NCI-H1694 (cell line): ENCODE measurements at regions not wholly inside any gene's neighbourhood (a gene's known extent, or its start where the extent isn't known, plus 50 kb on each side); places are given as distances from the start of the nearest gene placed in this dataset.
"Not testable (repeated sequence)": the region's sequence is repeated elsewhere in the genome, so short reads cannot be mapped to it uniquely, and the experiment has no call there.

Experiments used
- DNase-seq: peaks from one replicate; lab custom pipeline; 2025; lab: John Stamatoyannopoulos, UW

DNA sequence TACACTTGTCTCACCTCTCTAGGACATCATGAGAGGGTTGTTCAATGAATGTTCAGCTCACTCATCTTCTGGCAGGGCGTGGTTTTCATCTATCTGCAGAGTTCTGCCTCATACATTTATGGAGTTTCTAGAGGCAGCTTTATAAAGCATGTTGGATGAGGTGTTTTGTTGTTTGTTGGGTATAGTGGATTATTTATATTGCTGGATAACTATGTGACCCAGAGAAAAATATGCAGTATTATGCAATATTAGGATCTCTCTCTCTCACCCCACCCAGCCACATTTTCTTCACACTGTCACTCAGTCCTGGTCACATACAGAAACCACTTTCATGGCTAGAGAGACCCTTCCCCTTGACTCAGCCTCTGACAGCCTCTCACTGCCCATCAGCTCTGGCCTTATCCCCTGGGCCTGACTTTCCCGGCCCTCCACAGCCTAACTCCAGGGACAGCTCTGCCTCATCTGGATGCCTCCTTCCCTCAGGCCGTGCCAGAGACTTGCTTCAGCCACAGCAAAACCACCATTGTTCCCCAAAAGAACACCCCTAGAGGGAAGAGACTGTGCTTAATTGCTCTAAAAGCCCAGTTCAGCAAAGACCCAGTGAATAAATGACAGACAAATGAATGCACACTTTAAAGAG is 260.3 kb downstream of the MYCN start:
- DNase-seq, result no peak

DNA sequence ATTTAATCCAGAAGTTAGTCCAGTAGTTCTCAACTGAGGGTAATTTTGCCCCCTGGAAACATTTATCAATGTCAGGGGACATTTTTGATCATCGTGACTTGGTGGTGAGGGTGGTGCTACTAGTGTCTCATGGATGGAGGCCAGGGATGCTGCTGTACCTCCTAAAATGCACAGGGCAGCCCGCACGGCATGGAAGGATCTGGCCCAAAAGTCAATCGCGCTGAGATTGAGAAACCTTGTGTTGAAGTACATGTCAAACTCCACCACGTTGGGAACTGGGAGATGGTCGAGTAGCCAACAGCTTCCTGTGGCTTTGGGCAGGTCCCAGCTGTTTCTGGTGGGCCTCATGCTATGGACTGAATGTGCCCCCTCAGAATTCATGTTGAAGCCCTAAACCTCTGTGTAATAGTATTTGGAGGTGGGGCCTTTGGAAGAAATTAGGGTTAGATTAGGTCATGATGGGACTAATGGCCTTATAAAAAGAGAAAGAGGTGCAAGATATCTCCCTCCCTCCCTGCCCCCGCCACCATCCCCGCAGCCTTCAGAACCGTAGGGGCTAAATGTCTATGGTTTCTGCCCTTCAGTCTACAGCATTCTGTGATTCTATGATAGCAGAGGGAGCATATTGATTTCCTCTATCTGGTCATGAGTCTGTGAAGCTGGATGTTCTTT is 259.7 kb downstream of the MYCN start:
- no peak for DNase-seq

DNA sequence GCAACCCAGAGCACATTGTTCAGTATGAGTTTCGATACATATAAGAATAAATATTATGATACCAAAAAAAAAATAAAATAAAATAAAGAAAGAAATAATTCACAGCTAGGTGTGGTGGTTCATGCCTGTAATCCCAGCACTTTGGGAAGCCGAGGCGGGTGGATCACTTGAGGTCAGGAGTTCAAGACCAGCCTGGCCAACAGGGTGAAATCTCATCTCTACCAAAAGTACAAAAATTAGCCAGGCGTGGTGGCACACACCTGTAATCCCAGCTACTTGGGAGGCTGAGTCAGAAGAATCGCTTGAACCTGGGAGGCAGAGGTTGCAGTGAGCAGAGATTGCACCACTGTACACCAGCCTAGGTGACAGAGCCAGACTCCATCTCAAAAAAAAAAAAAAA is 258.9 kb downstream of the MYCN start:
- not testable (repeated sequence) for DNase-seq

DNA sequence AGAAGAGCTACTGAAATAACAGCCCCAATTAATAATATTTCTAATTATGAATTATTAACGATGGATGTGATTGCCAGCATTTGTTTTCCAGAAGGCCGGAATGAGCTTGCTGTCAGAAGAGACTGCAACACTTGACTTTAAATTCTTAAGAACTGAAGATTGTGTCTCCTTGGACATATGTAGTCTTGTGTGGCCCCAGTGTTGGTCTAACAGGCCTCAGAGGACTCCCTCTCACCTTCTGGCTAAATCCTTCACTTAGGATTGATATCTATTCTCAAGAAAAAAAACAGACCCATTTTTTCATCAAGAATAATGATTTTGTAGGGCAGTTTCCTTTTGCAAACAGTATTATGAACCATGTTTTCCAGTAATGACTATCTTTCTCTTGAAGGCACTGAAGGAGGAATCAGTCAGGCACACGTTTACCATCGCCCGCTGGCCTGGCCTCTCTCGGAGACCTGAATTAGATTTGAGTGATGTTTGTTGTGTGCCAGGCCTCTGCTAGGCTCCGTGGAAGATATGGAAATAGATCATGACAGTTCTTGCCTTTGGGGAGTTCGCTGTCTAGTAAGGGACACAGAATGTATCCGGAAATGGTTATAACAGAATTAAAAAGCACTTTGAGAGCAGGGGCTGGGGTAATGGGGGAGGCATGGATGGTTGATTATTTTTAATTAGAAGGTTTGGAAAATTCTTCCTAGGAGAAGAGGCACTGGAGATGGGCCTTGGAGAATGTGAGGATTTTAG is 258.0 kb downstream of the MYCN start:
- no peak for DNase-seq

DNA sequence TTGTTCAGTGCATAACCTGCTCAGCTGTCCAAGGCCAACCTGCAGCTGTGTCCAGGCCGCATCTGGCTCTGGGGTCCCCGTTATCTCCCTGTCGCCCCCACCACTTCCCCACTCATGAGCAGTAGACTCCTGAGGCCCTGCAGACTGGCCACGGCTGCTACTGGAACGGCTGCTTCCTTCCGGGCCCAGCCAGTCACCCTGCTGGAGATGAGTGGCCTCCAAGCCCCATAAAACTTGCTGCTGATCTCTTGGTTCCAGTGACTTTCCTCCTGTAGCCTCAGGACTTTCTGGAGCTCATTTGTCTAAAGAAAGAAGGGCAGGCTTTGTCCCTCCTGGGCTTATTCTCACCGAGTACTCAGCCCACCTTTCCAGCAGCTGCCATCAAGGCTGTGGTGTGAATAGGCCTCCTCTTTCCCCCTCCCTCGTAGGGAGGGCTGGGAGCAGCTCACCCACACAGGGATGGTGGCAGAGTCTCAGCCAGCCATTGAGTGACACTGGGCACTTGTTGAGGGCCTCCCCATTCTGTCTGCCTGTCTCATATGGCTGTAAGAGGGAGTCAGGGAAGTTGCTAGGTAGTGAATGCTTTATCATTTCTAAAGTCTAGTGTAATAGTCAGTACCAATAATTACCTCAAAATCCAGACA is 257.3 kb downstream of the MYCN start:
- no peak for DNase-seq

DNA sequence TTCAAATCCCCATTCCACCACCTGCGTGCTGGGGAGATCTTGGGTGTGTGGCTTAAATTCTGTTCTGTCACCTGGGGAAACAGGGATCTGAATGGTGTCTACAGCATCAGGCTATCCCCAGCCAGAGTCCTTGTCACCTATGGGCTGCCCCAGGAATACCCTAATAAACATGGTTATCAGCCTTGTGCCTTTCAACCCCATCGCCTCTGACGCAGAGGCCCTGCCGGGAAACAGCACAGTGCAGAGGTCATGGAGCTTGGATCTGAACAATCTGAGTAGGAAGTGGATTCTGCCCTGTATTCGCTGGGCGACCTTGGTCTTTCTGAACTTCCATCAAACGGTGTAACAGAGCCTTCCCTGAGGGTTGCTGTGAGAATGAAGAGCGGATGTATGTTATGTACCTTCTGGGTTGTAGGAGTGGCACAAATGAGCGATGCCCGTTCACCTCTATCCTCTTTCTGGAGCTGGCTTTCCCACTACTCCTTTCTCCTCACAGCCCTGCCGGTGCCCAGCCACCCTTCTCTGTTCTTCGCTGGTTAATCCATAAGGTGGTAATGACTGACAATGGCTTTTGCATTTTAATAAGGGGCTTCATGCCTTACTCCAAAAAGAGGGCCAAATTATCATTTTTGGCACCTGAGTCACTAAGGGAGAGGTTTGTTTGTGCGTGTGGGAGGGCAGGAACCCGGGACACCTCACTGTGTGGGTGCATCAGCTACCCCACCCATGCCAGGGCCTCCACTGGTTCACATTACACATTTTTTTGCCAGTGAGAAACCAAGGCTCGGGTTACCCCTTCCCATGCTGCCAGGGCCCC is 256.5 kb downstream of the MYCN start:
- DNase-seq, result no peak

DNA sequence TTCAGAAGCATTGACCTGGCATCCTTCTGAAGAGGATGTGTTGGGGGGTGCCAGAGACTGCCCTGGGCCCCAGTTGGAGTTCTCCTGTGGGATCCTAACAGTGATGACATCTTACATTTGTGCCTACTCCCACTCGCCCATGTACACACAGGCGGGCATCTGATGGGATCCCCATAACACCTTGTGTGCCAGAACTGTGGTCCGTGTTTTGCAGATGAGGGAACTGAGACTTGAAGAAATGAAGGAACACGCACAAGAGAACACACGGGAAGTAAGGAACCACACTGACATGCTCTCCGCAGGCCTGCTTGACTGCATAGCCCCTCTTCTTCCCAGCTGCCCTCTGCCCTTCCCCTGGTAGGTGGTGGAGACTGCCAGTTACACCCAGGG is 255.3 kb downstream of the MYCN start:
- no peak for DNase-seq

DNA sequence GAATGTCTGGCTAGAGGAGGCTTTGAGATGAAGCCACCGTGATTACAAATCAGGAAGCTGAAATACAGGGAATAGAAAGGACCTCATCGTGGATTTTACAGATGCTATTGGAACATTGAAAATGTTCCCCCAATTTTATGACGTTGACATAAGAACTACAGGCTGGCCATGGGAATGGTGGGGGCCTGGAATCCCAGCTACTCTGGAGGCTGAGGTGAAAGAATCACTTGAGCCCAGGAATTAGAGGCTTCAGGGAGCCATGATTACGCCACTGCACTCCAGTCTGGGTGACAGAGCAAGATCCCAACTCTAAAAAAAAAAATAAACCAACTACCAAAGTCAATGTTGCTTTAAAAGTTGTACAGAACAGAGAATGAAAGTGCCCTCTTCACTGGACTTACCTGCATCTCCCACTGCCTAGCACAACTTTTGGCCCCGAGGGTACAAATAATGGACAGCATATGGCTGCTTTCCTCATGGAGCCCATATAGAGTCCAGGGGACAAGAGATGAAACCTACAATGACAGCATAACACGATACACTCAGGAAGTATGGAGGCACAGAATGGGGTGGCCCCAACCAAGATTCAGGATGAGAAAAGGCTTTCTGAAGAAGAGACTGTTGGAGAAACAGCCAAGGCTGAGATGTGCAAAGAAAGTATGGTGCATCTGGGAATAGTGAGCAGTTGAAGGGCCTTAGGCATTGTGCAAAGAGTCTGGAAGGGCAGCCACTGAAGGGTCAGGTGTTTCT is 254.8 kb downstream of the MYCN start:
- no peak for DNase-seq

DNA sequence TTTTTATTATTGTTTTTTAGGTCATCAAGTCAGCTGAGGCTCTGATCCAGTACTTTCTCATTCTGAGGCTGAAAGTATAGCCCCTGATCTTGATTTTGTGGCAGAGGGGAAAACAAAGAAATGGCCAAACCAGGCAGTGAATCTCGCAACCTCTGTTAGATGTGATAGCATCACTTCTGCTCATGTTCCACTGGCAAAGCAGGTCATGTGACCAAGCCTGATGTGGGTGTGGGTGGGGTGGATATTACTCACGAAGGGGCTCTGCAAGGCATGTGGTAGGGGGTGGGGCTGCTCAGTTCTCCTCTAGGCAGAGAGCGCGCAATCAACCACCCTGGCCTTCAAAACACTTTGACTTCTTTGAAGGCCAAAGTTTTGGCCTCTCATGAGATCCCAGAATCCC is 254.2 kb downstream of the MYCN start:
- no peak for DNase-seq

DNA sequence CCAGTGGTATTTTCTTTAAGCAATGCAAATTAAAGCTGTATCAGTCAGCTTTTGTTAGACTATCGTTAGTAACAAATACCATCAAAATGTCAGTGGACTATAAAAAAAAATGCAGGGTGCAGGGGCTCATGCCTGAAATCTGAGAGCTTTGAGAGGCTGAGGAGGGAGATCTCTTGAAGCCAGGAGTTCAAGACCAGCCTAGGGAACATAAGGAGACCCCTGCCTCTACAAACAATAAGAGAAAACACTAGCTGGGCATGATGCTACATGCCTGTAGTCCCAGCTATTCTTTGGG is 253.7 kb downstream of the MYCN start:
- no peak for DNase-seq

DNA sequence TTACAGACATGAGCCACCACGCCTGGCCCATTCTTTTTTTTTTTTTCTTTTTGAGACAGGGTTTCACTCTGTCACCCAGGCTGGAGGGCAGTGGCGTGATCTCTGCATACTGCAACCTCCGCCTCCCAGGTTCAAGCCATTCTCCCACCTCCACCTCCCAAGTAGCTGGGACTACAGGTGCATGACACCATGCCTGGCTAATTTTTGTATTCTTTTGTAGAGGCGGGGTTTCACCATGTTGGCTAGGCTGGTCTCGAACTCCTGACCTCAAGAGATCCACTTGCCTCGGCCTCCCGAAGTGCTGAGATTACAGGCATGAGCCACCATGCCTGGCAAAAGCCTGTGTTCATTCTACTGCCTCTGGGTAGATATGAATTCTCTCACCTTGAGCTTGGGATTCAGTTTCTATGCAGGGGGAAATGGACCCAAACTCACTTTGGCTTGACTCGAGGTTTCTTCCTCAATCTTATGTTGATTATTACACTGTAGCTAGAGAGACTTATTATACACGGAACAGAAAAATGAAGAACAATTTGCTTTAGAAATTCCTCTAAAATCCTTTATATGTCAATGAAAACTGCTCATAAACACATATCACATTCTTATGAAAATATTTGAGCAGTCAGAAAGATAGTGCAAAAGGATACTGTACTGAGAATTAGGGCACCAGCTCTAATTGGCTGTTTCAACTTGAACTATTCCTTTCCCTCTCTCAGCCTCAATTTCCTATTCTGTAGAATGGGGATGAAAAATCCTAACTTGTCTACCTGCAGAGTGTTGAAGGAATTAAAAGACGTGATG is 252.3 kb downstream of the MYCN start:
- DNase-seq, result no peak

DNA sequence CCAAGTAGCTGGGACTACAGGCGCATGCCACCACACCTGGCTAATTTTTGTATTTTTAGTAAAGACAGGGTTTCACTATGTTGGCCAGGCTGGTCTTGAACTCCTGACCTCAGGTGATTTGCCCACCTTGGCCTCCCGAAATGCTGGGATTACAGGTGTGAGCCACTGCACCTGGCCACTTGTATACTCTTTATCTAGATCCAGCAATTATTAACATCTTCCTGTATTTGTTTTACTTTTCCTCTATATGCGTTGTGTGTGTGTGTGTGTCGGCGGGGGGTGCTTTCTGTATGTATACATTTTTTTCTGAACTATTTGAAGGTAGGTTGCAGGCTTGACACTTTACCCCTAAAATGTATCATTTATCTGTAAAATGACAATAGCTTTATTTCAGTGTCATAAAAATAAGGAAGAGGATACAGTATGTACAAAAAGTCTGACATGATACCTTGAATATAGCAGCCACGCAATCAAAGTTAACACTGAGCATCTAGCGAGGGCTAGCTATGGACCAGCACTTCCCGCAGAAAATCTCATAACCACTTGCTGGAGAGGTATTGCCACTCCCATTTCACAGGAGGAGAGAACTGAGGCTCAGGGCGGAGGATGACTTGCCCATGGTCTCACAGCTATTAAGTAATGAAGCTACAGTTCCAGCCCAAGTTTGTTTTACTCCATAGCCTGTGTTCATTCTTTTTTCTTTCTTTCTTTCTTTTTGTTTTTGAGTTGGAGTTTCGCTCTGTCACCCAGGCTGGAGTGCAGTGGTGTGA is 251.3 kb downstream of the MYCN start:
- DNase-seq, result no peak

DNA sequence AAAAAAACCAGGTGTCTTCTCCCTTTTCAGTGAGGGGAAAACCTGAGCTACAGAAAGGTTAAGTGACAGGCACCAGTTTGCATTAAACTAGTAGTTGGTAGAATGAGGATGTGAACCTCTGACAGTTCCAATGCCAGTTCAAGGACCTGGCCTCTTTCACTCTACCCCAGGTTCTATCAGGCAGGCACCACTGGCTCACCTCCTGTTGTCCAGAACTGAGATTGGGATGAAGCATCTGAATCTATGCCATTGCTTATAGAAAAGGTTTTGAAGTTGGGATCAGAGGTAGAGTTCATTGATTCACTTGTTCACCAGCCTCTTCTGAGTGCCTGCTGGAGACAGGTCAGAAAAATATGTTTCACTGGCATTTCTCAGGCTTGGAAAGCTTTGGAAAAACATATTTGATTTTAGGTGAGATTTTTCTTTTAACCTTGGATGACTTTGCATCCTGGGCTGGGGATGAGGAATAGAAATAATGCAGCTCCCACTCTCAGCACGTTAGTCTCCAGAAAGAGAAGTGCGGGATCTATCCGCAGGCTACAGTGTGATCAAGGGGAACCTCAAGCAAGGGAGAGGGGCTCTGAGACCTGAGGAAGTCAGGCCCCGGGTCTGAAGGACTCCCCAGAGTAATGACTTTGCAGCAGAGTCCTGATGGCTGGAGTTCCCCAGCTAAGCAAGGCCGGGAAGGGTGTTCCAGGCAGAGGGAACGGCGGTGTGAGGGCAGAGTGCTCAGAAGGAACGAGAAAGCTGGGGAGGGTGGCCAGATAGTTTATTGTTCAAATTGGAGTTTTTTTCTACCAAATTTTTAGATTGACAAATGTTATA is 250.3 kb downstream of the MYCN start:
- no peak for DNase-seq

DNA sequence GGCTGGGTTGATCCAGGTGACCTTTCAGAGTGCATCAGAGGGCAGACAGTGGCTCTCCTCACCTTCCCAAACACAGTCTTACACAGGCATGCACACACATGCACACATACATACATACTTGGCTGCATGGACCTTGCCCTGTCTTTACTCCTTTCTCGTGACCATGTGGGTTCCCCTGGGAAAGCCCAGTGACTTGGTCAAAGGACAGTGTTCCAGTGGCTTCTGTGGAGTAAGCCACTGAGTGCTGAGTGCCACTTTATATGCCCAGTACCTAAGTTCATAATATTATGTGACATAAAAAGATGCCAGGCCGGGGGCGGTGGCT is 249.4 kb downstream of the MYCN start:
- DNase-seq, result no peak

DNA sequence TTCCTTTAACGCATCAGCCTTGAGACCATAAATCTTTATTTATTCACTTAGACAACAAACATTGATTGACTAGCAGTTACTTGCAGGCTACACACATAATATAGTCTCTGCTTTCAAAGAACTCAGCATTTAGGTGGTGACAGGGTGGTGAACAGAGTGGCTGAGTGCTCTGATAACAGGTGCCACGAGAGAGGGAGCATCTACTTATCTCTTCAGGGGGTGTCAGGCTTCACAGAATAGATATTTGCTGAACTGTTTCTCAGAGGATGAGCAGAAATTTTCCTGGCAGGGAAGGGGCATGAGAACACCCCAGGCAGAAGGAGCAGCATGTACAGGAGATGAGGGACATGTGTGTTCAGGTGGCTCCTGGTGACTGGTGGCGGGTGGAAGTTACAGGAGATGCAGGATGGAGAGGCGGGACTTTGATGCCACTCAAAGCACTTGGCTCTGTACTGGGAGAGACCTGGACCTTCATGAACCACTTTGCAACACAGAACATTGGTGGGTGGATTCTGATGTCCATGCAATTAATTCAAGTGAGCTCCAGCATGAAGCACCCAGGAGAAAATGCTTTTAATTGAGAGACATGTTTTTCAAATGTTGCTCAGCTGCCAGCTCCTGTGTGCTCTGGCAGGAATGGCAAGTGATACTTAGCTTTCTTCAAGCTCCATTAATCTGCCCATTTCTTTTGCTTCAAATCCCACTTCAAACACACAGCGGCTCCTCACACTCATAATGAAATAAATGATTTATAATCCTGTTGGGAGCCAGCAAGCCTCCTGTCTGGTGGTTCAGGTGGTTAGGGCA is 248.9 kb downstream of the MYCN start:
- no peak for DNase-seq

DNA sequence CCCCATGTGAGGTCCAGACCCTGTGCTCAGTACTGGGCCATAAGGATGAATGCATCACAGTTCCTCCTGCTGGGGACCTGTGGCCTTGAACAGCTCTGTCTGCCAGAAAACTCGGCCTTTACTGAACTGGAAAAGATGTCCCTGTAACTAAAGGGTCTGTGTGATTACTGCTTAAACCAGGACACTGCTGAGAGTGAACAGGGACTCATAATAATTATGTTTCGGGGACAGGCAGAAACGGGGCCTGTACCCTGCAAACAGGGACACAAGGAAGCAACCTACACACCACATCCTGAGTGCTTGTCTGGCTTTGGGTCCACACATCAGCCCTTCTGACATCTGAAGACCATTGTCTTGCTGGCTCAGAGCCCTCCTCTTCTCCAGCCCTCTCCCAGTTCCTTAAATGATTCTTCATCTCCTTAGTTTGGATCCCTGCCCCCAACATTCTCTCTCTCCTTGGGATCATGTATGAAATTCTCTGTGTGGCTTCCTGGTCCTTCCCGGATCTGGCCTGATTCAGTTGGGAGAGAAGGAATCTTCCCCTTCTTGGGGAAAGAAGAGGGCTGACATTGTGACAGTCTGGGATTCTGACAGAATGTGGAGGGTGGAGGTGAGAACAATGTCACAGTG is 248.0 kb downstream of the MYCN start:
- DNase-seq, result no peak

DNA sequence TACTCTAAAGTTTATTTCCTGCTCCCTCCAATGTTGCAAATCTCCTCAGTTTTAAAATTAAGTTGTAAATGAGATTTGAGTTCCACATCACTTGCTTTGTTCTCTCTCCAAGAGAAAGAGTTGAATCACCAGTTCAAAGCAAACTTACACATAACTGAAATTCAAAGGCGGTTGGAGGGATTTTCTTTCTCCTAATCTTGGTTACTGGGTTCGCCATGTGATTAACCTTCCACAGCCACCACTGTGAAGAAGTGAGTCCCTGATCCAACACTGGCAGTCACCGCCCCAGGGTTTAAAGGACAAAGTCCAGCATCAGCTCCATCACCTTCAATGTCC is 247.1 kb downstream of the MYCN start:
- DNase-seq, result no peak
